Thymus (tissue), 11 donors: ENCODE measurements at regions not wholly inside any gene's neighbourhood (a gene's known extent, or its start where the extent isn't known, plus 50 kb on each side); places are given as distances from the start of the nearest gene placed in this dataset.

ENCODE experiments used
- DNase-seq, 9 donors: peaks; one replicate each; pipeline ENCODE4 v3.0.0-alpha.2; 2013; ENCODE audit warnings: low spot score in 9 of 9, low read depth in 6 of 9, missing footprints in 1 of 9
- H3K27ac ChIP-seq, 2 donors: one replicate each; pipeline ENCODE4 v1.5.1; 2013; ENCODE audit warnings: control low read depth in 1 of 2, low read depth in 1 of 2, low read length in 1 of 2, mild to moderate bottlenecking in 1 of 2, moderate library complexity in 1 of 2
- H3K27me3 ChIP-seq, 2 donors: one replicate each; pipeline ENCODE4 v1.5.1; 2013; ENCODE audit warnings: low read length in 1 of 2; ENCODE audit not compliant: control insufficient read depth in 2 of 2, insufficient read depth in 1 of 2
- H3K36me3 ChIP-seq, 2 donors: one replicate each; pipeline ENCODE4 v1.5.1; 2013; ENCODE audit warnings: low read length in 1 of 2, mild to moderate bottlenecking in 1 of 2, moderate library complexity in 1 of 2; ENCODE audit not compliant: control insufficient read depth in 2 of 2, insufficient read depth in 2 of 2
- H3K4me1 ChIP-seq, 2 donors: one replicate each; pipeline ENCODE4 v1.5.1; 2013; ENCODE audit warnings: low read length in 2 of 2; ENCODE audit not compliant: control insufficient read depth in 2 of 2, insufficient read depth in 2 of 2
- H3K4me3 ChIP-seq, 2 donors: one replicate each; pipeline ENCODE4 v1.5.1; 2013; ENCODE audit warnings: low read length in 2 of 2, control low read depth in 1 of 2, mild to moderate bottlenecking in 1 of 2
- H3K9me3 ChIP-seq, 2 donors: one replicate each; pipeline ENCODE4 v1.5.1; 2013; ENCODE audit warnings: low read length in 1 of 2, mild to moderate bottlenecking in 1 of 2; ENCODE audit not compliant: control insufficient read depth in 2 of 2, insufficient read depth in 1 of 2
- WGBS: extraction: QIAGEN DNeasy Blood & Tissue Kit; methylation state at CpG from one replicate; pipeline ENCODE4 v1.1.7; 2013; 5-methylcytosine and 5-hydroxymethylcytosine counted together
- donor health status: healthy.

DNA sequence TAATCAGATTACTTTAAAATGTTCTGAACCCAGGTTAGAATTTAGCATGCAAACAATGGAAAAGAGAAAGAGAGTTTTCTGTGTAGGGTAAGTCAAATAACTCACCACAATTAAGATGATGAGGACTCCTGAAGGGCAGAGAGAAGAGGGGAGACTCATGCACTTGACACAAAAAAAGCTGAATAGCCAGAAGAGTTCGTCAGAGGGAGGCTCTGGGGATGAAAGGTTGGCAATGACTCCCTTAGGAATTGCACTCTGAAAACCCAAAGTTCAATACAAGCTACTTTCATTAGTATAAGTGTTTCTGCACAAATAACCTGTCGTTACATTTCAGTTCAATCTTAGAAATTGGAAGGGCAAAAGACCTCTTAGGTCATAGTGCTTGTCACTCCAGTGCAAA, 434.4 kb upstream of the PCDH9 start:
- 81% methylated on average over 2 of the region's 2 CpGs for WGBS
- no peak overlapping the region for H3K27ac ChIP-seq
- no peaks in the 10 kb centered on the region for H3K4me1 ChIP-seq
- no peak for DNase-seq
- no peaks in the 10 kb centered on the region for H3K27me3 ChIP-seq
- H3K9me3 ChIP-seq = no peaks in the 10 kb centered on the region
- no peak overlapping the region for H3K4me3 ChIP-seq
- no peaks in the 10 kb centered on the region for H3K36me3 ChIP-seq

DNA sequence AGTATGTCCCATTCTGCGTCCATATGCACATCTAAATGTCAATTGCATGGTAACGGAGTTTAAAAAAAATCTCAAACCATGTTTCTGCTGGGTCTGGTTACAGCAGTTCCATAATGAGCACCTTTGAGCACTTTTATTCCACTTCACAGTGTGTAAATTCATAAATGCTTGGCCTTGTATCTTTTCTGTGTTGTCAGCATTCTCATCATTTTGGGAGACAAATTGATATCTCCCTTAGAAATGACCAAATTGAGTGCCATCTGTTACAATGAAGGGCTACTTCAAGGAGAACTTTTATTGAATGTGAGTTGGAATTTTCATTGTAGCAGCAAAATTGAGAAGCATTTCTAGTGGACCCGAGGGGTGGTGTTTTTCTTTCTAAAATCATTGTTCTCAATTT, 432.9 kb upstream of the PCDH9 start:
- Histone ChIP-seq H3K4me1 (no peaks in the 10 kb centered on the region), H3K27ac (no peak overlapping the region), H3K9me3 (no peaks in the 10 kb centered on the region), H3K36me3 (no peaks in the 10 kb centered on the region), H3K27me3 (no peaks in the 10 kb centered on the region), H3K4me3 (no peak overlapping the region)
- 86% methylated on average over 3 of the region's 3 CpGs for WGBS
- DNase-seq = no peak

DNA sequence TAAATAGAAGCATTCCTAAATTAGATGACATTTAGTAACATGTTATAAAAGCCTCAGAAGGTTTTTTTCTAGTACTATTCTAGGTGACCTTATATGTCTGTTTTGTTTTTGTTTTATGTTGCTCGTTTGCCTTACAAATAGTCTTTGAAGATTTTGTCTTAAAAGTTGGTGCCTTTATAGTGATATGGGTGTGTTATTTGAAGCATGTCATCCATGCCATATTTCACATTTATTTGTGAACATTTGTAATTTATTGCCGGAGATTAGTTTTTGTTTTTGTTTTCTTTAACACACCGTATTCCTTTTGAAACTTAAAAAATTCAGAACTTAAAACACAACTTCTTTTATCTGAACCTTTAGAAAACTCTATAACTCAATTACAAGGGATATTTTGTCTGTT, 422.8 kb upstream of the PCDH9 start:
- no peak for DNase-seq
- H3K4me3 ChIP-seq = no peak overlapping the region
- H3K9me3 ChIP-seq = no peaks in the 10 kb centered on the region
- H3K27me3 ChIP-seq = no peaks in the 10 kb centered on the region
- no peak overlapping the region for H3K27ac ChIP-seq
- H3K36me3 ChIP-seq = no peaks in the 10 kb centered on the region
- WGBS = 90% methylated on average over 3 of the region's 3 CpGs
- H3K4me1 ChIP-seq = no peaks in the 10 kb centered on the region

DNA sequence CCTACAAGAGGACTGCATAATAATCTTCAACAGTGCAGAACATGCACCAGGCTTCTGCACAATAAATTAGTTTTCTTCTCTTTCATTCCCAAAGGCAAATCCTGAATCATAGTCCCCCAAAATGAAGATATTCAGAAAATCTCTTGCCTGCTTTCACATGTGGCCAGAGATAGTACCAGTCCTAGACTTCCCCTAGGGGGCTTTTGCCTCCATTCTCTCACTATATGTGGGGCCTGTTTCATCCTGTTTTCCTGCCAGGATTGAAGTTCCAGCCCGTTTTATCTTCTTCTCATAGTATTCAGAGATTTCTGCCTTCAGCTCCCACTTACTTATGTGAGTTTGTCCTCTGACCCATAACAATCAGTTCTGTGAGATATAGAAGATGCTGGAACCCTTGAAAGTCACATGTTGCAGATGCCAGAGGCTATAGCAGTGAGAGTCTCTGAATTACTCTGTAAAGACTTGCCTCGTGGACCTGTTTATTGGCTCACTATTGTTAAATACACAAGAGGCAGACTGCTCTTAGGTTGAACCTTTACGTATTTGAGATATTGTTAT, 421.9 kb upstream of the PCDH9 start:
- Histone ChIP-seq H3K36me3 (no peaks in the 10 kb centered on the region), H3K4me1 (no peaks in the 10 kb centered on the region), H3K4me3 (no peak overlapping the region), H3K9me3 (no peaks in the 10 kb centered on the region), H3K27ac (no peak overlapping the region), H3K27me3 (no peaks in the 10 kb centered on the region)
- WGBS = 88% methylated on average over 3 of the region's 3 CpGs
- no peak for DNase-seq

DNA sequence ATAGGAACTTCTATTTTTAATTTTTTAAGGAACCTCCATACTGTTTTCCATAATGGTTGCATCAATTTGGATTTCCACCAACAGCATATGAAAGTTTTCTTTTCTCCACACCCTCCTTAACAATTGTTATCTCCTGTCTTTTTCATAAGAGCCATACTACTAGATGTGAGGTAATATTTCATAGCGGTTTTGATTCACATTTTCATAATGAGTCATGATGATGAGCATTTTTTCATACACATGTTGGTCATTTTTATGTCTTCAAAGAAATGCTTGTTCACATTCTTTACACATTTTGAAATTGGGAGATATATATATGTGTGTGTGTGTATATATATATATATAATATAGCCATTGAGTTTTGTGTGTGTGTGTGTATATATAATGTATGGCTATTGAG, 420.3 kb upstream of the PCDH9 start:
- H3K9me3 ChIP-seq = no peaks in the 10 kb centered on the region
- H3K36me3 ChIP-seq = no peaks in the 10 kb centered on the region
- no peak overlapping the region for H3K27ac ChIP-seq
- H3K4me3 ChIP-seq = no peak overlapping the region
- no peaks in the 10 kb centered on the region for H3K4me1 ChIP-seq
- DNase-seq = no peak
- no peaks in the 10 kb centered on the region for H3K27me3 ChIP-seq
- WGBS = 91% methylated on average over 1 of the region's 1 CpG

DNA sequence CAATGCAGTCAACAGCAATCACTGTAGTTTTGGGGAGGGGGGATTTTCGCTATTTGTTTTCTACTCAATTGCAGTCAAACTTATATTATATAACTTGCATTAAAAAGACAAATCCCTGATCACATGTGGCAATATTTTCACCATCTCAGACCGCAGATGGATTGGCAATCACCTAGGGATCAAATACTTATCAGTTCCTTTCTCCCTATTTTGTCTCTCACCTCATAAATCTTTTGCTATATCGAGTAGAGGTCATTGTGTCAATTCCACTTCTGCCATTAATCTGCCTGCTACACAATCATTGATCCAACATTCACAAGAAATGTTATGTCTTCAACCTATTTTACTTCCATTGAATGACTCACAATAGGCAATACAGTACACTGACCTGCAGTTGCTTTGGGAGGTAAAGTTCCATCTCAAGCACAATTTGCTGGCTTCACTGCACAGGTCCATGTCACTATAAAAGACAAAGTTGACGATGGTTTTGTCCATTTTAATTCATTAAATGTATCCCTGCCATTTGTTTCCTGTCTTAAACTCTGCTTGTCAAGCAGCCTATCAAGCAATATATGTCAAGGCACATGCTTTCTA, 415.8 kb upstream of the PCDH9 start:
- DNase-seq = no peak
- 91% methylated on average over 4 of the region's 4 CpGs for WGBS
- no peak overlapping the region for H3K27ac ChIP-seq

DNA sequence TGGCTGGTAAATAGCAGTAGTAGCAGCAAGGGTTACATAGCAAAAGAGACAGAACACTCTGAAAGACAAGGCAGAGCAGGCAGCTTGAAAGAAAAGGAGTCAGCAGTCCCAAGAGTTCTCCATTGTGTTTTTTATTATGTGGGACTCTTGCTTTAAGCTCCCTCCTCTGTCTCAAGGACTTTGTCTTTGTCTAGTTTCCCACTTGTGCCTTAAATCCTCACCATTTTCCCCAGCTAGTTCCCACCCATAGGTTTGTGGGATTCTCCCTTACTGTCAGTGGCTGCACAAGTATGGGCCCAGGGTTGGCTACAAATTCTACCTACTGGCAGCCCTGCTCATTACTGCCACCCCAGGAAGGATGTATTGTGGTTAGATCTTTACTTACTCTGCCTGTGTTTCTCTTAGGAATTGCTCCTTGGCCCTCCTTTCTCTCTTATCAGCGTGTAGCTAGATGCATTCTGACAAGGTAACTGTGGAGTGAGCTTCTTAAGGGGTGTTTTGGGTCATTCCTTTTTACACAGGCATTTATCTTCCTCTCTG, 413.4 kb upstream of the PCDH9 start:
- H3K4me1 ChIP-seq = no peaks in the 10 kb centered on the region
- WGBS = 74% methylated on average over 1 of the region's 1 CpG
- H3K36me3 ChIP-seq = no peaks in the 10 kb centered on the region
- H3K27me3 ChIP-seq = no peaks in the 10 kb centered on the region
- no peaks in the 10 kb centered on the region for H3K9me3 ChIP-seq
- H3K4me3 ChIP-seq = no peak overlapping the region
- H3K27ac ChIP-seq = no peak overlapping the region
- no peak for DNase-seq

More for the DNA sequence above, 415.8 kb upstream of the PCDH9 start:
- Histone ChIP-seq H3K9me3 (no peaks in the 10 kb centered on the region), H3K4me3 (no peak overlapping the region), H3K4me1 (no peaks in the 10 kb centered on the region), H3K27me3 (no peaks in the 10 kb centered on the region), H3K36me3 (no peaks in the 10 kb centered on the region)

DNA sequence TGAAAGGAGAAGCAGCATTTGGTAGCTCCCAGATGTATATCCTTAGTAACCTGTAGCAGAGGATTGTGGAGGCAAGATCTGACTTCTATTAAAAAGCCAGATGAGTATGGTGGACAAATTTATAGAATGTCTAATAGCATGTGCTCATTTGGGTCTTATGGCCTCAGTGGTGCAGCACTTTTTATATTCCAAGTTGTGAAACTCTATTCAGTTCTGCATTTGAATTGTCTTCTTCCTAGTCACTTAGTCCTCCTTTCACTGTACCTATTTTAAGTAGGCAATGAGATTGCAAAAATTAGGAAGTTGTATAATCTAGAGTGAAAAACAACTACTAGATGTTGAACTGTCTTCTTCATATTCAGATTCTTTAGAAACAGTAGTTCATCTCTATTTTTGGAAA, 412.5 kb upstream of the PCDH9 start:
- Histone ChIP-seq H3K4me1 (no peaks in the 10 kb centered on the region), H3K36me3 (no peaks in the 10 kb centered on the region), H3K9me3 (no peaks in the 10 kb centered on the region), H3K27ac (no peak overlapping the region), H3K4me3 (no peak overlapping the region), H3K27me3 (no peaks in the 10 kb centered on the region)
- no peak for DNase-seq

DNA sequence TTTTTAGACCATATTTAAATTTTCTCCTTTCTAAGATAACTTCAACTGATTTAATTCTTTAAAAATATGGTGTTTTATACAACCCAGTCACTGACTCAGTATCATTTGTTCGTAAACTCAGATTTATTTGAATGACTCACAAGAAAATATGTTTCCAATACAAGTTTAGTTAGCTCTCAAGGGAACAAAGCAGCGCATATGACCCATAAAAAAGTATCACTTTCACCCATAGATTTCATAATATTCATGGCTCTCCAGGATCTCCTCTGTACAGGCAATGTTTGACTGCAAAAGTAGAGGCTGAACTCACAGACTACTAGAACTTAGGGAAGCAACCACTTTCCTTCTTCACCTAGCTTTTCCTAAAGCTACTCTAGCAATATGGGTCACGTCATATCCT, 405.6 kb upstream of the PCDH9 start:
- Histone ChIP-seq H3K27me3 (no peaks in the 10 kb centered on the region), H3K27ac (no peak overlapping the region), H3K4me1 (no peaks in the 10 kb centered on the region), H3K36me3 (no peaks in the 10 kb centered on the region), H3K4me3 (no peak overlapping the region), H3K9me3 (peaks cover 0 to 1% of the 10 kb centered on the region in 2 donors)
- WGBS = 90% methylated on average over 3 of the region's 3 CpGs
- no peak for DNase-seq
